GOT3 (cell line): ENCODE measurements at regions not wholly inside any gene's neighbourhood (a gene's known extent, or its start where the extent isn't known, plus 50 kb on each side); places are given as distances from the start of the nearest gene placed in this dataset.

Source experiments
- DNase-seq: peaks from one replicate; lab custom pipeline; 2025; ENCODE audit warnings: mixed read lengths; lab: John Stamatoyannopoulos, UW

GRCh38 chr5:36355516-36355915 is 53.8 kb upstream of the RANBP3L start:
- no peak for DNase-seq

- DNase-seq, result no peak
Measured at GRCh38 chr5:36356915-36357314, 55.2 kb upstream of the RANBP3L start.

DNA sequence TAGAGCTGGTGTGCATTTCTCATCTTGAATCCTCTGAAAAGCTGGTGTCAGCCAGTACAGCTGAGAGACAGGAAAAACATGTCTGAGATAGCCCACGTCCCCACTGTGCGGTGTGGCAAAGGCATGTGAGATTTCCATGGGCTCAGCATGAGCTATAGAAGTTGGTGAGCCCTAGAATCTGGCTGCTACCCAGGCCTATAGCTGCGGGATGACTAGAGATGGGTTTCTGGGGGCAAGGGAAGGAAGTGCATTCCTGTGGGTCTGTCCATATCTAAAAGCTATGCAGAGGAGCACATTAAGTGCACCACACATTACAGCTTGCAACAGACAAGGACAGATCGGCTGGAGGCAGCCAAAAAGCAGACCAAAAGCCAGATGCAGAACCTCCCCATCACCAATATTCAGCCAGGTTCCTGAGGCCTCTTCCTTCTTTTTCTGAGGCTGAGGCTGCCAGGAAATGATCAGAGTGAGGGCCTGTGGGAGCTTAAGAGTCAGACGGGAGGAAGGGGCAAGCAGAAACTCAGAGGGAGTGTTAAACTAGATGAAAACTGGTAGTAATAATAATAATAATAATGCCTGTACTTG is 55.8 kb upstream of the RANBP3L start:
- no peak for DNase-seq

DNA sequence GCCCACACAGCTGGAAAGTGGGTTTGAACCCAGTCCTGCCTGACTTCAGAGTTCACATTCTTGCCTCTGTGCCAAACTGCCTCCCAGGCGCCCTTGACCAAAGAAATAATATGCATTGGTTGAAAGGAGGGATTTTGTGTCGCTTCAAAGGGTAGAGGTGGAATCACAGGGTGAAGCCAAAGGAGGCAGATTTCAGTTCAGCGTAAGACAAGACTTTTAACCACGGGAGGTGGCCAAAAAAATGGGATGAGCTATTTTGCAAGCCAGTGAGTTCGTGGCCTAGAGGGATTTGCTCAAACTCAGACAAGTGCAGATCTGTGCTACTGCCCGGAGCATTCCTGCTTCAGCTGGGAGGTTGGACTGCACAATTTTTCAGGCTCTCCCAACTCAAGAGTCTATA is 57.6 kb upstream of the RANBP3L start:
- no peak for DNase-seq

- no peak for DNase-seq
Measured at GRCh38 chr5:36360307-36360706, 58.6 kb upstream of the RANBP3L start.

- no peak for DNase-seq
Measured at GRCh38 chr5:36363101-36363500, 61.4 kb upstream of the RANBP3L start.

DNA sequence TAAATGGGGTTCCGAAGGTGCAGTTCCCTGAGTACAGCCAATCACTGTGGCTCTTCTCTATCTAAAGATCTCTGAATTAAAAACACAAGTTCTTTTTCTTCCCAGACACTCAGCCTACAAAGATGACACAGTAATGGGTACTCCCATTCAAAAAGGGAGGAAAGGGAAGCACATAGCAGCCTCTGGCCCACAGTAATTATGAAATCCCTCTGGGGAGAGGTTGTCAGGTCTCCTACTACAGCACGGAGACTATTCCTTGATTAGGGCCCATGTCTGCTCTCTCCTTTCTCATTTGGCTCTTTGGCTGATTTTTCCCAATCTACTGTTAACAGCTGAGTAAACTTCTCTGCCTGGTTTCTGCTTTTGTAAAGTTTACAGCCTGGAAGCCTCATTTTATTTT is 62.0 kb upstream of the RANBP3L start:
- DNase-seq, result no peak

DNA sequence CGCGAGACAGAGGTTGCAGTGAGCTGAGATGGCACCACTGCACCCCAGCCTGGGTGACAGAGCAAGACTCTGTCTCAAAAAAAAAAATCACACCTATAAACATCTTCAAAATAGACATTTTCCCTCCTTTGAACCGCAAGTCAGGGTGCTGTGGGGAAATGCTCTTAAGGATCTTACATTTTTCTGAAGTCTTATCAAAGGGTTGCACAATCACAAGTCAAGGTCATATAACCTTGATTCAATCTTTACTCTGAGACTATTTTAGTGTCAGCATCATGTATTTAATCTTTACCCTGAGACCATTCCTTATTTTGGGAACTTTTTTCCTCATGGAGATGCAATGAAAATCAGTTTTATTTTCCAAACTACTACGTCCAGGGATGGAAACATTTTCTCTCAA is 62.8 kb upstream of the RANBP3L start:
- no peak for DNase-seq

DNA sequence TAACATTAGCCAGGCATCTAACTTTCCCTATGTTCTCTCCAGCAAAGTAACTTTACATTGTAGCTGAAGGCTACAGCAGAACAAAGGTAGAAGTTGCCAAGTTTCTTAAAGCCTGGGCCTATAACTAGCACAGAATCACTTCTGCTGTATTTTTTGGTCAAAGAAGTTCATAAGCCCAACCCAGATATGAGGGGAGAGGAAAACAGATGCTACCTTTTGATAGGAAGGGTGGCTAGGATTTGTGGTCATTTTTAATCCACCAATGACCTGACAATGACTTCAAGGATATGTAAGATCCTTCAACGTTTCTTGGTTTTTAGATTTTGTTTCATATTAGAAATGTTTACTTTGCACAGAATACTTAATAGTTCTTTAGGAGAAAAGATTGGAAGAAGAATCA is 64.2 kb upstream of the RANBP3L start:
- no peak for DNase-seq

DNA sequence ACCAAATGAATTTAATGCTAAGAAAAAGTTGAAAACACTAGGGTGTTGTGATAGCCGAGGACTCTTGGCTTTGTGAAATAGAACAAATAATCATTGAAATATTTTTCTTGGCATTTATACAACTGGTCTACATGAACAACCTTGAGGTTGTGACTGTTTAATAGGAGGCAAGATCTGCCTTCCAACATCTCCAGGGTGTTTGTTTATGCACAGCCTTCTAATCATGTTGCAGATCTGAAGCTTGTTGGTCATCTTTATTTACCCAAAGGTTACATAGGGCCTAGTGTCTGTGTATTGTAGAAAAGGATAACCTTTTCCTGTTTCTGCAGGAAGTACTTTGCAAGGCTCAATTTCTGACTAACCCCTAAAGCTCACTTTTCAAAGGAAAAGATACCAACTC is 65.2 kb upstream of the RANBP3L start:
- no peak for DNase-seq

- DNase-seq, result no peak
Measured at GRCh38 chr5:36367524-36367923, 65.8 kb upstream of the RANBP3L start.

DNA sequence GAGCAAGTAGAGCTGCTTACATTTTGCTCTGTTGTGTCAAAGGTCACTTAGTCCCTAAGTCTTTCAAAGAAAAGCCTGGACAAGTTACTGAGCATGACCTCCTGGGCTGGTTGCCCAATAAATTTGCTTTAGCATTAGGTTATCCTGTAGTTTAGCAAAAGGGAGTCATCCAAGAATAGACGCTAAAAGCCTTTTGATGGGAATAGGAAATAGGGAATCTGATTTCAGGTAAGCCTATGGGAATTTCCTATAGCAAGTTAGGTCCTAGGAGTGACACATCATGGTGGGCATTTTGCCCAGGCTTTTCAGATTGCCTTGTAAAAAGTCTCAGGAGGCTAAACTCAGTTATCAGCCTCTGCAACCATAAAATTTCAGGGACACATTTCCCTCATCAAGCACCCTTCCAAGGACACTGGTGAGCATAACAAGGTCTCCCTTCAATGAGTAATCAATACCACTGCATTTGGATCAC is 67.6 kb upstream of the RANBP3L start:
- no peak for DNase-seq

GRCh38 chr5:36370073-36370472 is 68.4 kb upstream of the RANBP3L start:
- DNase-seq, result no peak

DNA sequence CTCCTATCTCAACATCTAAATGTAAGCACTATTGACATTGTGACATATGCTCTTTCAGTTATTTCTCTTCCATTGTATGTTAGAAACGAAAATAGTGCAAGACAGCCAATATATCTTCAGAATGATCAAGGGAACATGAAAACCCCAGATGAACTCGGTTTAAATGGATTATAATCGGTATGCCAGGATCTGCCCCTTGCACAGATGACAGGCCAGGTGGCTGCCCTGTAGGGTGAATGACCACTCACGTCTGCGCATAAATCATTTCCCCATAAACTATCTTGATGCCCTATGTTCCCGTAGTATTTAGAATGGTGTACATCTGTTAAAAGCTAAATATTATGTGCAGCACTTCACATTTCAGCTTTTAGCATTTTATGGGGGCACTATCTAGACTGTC is 69.7 kb upstream of the RANBP3L start:
- no peak for DNase-seq

GRCh38 chr5:36373527-36374086 is 71.9 kb upstream of the RANBP3L start:
- DNase-seq, result no peak

GRCh38 chr5:36374266-36374862 is 72.7 kb upstream of the RANBP3L start:
- DNase-seq, result no peak

DNA sequence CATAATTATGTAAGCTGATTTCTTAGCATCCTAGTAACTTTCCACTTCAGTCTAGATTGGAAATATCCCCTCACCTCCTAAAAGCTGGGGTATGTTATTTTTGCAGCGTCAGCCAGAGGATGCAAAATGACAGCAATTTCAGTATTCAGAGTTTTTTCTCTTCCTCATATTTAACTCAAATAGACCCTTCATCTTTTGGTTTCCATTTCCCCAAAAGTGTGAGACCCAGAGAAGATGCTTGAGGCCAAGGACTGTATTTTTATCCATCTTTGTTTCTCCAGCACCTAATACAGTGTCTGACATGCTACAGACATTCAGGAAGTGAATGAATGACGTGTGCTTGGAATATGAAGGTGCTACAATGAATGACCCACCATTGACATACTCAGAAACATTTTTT is 75.5 kb upstream of the RANBP3L start:
- no peak for DNase-seq

DNA sequence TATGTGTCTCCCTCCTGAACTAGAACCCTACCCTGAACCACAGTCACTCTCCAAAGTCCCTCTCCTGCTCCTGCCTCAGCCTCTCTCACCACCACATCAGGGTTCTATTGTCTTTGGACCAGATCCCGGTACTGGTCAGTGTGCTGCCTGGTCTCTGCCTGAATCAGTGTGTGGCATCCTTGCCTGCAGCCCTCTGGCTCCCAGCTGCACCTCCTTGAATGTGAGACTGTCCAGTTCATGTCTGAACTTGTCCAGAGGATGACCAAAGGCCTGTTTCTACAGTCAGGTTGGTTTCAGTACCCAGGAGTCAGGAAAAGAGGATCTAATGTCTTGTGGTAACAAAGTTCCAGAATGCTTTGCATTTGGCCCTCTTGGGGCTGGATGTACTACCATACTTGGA is 76.8 kb upstream of the RANBP3L start:
- no peak for DNase-seq

GRCh38 chr5:36382890-36383289 is 81.2 kb upstream of the RANBP3L start:
- no peak for DNase-seq

DNA sequence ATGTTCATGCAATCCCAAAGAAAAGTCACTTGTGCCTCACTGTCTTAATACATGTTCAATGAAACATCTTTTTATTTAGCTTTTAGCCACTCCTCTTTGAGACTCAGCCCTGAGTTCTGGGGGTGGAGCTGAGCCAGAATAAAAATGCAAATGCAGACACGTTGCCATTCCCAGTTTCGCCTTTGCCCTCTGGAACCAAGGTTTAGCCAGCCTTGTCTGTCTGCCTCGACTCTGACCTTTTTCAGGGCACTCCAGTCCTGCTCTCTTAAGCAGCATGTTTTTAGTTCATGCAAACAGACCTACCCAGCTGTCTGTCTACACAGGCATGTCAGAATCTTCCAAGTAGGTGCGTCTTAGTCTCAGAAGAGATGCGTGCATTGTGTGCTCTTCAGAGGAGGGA is 82.2 kb upstream of the RANBP3L start:
- DNase-seq, result no peak

- no peak for DNase-seq
Measured at GRCh38 chr5:36384845-36385244, 83.1 kb upstream of the RANBP3L start.

- DNase-seq, result no peak
Measured at GRCh38 chr5:36385495-36385894, 83.8 kb upstream of the RANBP3L start.

- no peak for DNase-seq
Measured at GRCh38 chr5:36388288-36388687, 86.6 kb upstream of the RANBP3L start.

DNA sequence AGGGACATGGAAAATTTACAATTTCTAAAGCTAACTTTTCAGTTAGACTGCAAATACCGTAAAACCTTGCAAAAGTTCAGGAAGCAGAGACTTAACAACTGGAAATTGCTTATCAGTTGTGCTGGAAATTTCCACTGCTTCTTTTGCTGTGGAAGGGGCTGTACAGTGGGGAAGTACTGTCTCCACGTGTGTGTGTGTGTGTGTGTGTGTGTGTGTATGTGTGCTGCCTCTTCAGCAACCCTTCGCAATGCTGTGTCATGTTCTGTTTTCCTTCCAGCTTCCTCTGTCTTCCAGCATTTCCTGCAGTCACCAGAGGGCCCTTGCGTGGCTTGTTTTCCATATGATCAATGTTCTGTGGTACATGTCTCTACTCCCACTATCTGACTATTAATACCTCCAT is 87.5 kb upstream of the RANBP3L start:
- no peak for DNase-seq
